Liver (tissue), 7 donors: ENCODE measurements at regions not wholly inside any gene's neighbourhood (a gene's known extent, or its start where the extent isn't known, plus 50 kb on each side); places are given as distances from the start of the nearest gene placed in this dataset.

Experiments used
- DNase-seq: peaks from one replicate; pipeline ENCODE4 v3.0.0-alpha.2; 2017; ENCODE audit warnings: low spot score
- H3K27ac ChIP-seq, 2 donors: one replicate each; pipeline ENCODE4 v1.7.0; 2013; ENCODE audit warnings: inconsistent platforms in 2 of 2, low read length in 2 of 2, control low read depth in 1 of 2, low read depth in 1 of 2, mild to moderate bottlenecking in 1 of 2
- H3K27me3 ChIP-seq, 4 donors: one replicate each; pipeline versions ENCODE4 v1.6.1 to v1.7.0; 2013; ENCODE audit warnings: low read length in 3 of 4, inconsistent platforms in 1 of 4, mild to moderate bottlenecking in 1 of 4, moderate library complexity in 1 of 4; ENCODE audit not compliant: control insufficient read depth in 4 of 4, insufficient read depth in 4 of 4
- H3K36me3 ChIP-seq, 4 donors: one replicate each; pipeline versions ENCODE4 v1.6.1 to v1.7.0; 2013; ENCODE audit warnings: low read length in 3 of 4, mild to moderate bottlenecking in 3 of 4, low read depth in 1 of 4, moderate library complexity in 1 of 4; ENCODE audit not compliant: control insufficient read depth in 4 of 4, insufficient read depth in 3 of 4
- H3K4me1 ChIP-seq, 4 donors: one replicate each; pipeline versions ENCODE4 v1.6.1 to v1.7.0; 2013; ENCODE audit warnings: low read length in 3 of 4, mild to moderate bottlenecking in 3 of 4, moderate library complexity in 1 of 4; ENCODE audit not compliant: control insufficient read depth in 4 of 4, insufficient read depth in 4 of 4
- H3K4me3 ChIP-seq, 3 donors: one replicate each; pipeline versions ENCODE4 v1.6.1 to v1.7.0; 2013; ENCODE audit warnings: low read length in 3 of 3, control low read depth in 1 of 3, low read depth in 1 of 3, mild to moderate bottlenecking in 1 of 3
- H3K9ac ChIP-seq, 2 donors: one replicate each; pipeline ENCODE4 v1.7.0; 2013; ENCODE audit warnings: low read length in 2 of 2, mild to moderate bottlenecking in 2 of 2, moderate library complexity in 2 of 2, control low read depth in 1 of 2, low read depth in 1 of 2
- H3K9me3 ChIP-seq, 4 donors: one replicate each; pipeline versions ENCODE4 v1.6.1 to v1.7.0; 2013; ENCODE audit warnings: low read length in 3 of 4; ENCODE audit not compliant: control insufficient read depth in 4 of 4
- ATF3 ChIP-seq: IDR thresholded peaks from 2 replicates; pipeline ENCODE4 v1.6.1; 2016; ENCODE audit warnings: antibody characterized with exemption
- EGR1 ChIP-seq, 2 donors: IDR thresholded peaks; 2 replicates each; pipeline ENCODE4 v1.6.1; 2016 to 2018; ENCODE audit warnings: antibody characterized with exemption in 2 of 2, low read depth in 2 of 2
- FOXA1 ChIP-seq: IDR thresholded peaks from 2 replicates; pipeline ENCODE4 v1.6.1; 2016; ENCODE audit warnings: antibody characterized with exemption
- FOXA2 ChIP-seq: IDR thresholded peaks from 2 replicates; pipeline ENCODE4 v1.6.1; 2016; ENCODE audit warnings: antibody characterized with exemption
- GABPA ChIP-seq, 2 donors: IDR thresholded peaks in 1 of 2; conservative IDR thresholded peaks in 1 of 2; 2 replicates each; pipeline ENCODE4 v1.6.1; 2016; ENCODE audit warnings: antibody characterized with exemption in 2 of 2, mild to moderate bottlenecking in 1 of 2, moderate library complexity in 1 of 2
- HNF4G ChIP-seq: IDR thresholded peaks from 2 replicates; pipeline ENCODE4 v1.6.1; 2016; ENCODE audit warnings: antibody characterized with exemption
- JUND ChIP-seq, 2 donors: IDR thresholded peaks; 2 replicates each; pipeline ENCODE4 v1.6.1; 2016; ENCODE audit warnings: antibody characterized with exemption in 2 of 2
- NR2F2 ChIP-seq: IDR thresholded peaks from 2 replicates; pipeline ENCODE4 v1.6.1; 2016; ENCODE audit warnings: antibody characterized with exemption
- RAD21 ChIP-seq, 2 donors: IDR thresholded peaks; 2 replicates each; pipeline ENCODE4 v1.6.1; 2016; ENCODE audit warnings: antibody characterized with exemption in 2 of 2, mild to moderate bottlenecking in 2 of 2
- REST ChIP-seq: IDR thresholded peaks from 2 replicates; pipeline ENCODE4 v1.6.1; 2016; ENCODE audit warnings: antibody characterized with exemption, mild to moderate bottlenecking
- RXRA ChIP-seq, 2 donors: IDR thresholded peaks; 2 replicates each; pipeline ENCODE4 v1.6.1; 2017 to 2018; ENCODE audit warnings: antibody characterized with exemption in 2 of 2, mild to moderate bottlenecking in 1 of 2
- SP1 ChIP-seq: IDR thresholded peaks from 2 replicates; pipeline ENCODE4 v1.6.1; 2018; ENCODE audit warnings: antibody characterized with exemption, mild to moderate bottlenecking
- TAF1 ChIP-seq: conservative IDR thresholded peaks from 2 replicates; pipeline ENCODE4 v1.6.1; 2016; ENCODE audit warnings: antibody characterized with exemption, mild to moderate bottlenecking
- YY1 ChIP-seq: IDR thresholded peaks from 2 replicates; pipeline ENCODE4 v1.6.1; 2016; ENCODE audit warnings: antibody characterized with exemption, mild to moderate bottlenecking
- WGBS: extraction: QIAGEN DNeasy Blood & Tissue Kit; methylation state at CpG from one replicate; pipeline ENCODE4 v1.1.7; 2013; 5-methylcytosine and 5-hydroxymethylcytosine counted together
- TF ChIP-seq, protein P1 (sequence below): IDR thresholded peaks from 2 replicates; pipeline ENCODE4 v1.6.1; 2016; ENCODE audit warnings: antibody characterized with exemption
- donor health status: healthy.
- donor health status: healthy.
- donor health status: healthy.
- donor health status: healthy.

DNA sequence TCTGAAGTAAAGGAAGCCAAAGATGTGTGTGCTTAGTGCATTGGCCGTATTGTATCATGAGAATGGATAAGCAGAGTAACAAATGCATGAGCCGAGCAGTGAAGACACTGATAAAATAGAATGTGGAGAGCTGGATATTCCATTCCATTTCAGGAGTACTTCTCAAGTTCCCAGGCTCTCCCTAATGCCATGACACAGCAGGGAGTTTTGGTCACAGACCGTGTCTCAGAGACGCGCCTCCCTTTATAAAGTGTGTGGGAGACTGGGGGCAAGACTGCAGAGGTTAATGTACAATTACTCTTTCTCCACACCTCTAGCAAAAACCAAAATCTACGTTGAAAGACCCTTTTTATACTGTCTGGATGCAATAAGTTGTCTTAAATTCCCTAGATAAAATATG, 575.6 kb downstream of the EFNB2 start:
- DNase-seq = no peak

DNA sequence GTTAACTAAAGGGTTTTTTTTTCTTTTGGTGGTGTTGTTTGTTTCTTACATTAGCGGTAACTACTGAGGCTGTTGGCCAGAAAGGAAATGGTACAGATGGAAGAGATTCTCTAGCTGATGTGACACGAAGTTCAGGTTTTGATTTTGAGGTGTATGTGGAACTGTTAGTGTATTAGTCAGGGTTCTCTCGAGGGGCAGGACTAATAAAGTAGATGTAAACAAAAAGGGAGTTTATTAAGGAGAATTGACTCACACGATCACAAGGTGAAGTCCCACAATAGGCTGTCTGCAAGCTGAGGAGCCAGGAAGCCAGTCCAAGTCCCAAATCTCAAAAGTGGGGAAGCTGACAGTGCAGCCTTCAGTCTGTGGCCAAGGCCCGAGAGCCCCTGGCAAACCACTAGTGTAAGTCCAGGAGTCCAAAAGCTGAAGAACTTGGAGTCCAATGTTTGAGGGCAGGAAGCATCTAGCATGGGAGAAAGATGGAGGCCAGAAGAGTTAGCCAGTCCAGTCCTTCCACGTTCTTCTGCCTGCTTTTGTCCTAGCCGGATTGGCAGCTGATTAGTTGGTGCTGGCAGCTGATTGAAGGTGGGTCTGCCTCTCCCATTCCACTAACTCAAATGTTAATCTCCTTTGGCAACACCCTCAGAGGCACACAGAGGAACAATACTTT, 577.6 kb downstream of the EFNB2 start:
- Histone ChIP-seq H3K9ac (no peak overlapping the region), H3K27me3 (peaks cover 0 to 4% (median 0%) of the 10 kb centered on the region in 4 donors), H3K27ac (no peak overlapping the region), H3K36me3 (no peaks in the 10 kb centered on the region), H3K4me3 (no peak overlapping the region), H3K4me1 (no peaks in the 10 kb centered on the region), H3K9me3 (no peaks in the 10 kb centered on the region)
- 66% methylated on average over 7 of the region's 7 CpGs for WGBS
- DNase-seq = no peak
- TF ChIP-seq YY1 (no peak), TAF1 (no peak), HNF4G (no peak), SP1 (no peak), ATF3 (no peak), EGR1 (IDR thresholded peaks at IDR 0.05; ENCODE audit: low read depth in 2 of 2) (no peak), FOXA1 (no peak), NR2F2 (no peak), RAD21 (IDR thresholded peaks at IDR 0.05) (no peak), REST (no peak), RXRA (IDR thresholded peaks at IDR 0.05) (no peak), GABPA (IDR thresholded peaks at IDR 0.05 in 1 of 2, conservative IDR thresholded peaks at IDR 0.05 in 1 of 2) (no peak)

More for the DNA sequence above, 575.6 kb downstream of the EFNB2 start:
- no peaks in the 10 kb centered on the region for H3K9me3 ChIP-seq
- peaks cover 0 to 8% (median 0%) of the 10 kb centered on the region in 4 donors for H3K27me3 ChIP-seq
- no peaks in the 10 kb centered on the region for H3K4me1 ChIP-seq
- WGBS = 84% methylated on average over 6 of the region's 6 CpGs
- no peak overlapping the region for H3K9ac ChIP-seq
- H3K4me3 ChIP-seq = no peak overlapping the region
- no peaks in the 10 kb centered on the region for H3K36me3 ChIP-seq
- H3K27ac ChIP-seq = no peak overlapping the region
- no peak for TF ChIP-seq JUND (IDR thresholded peaks at IDR 0.05)
- TF ChIP-seq, protein P1, sequence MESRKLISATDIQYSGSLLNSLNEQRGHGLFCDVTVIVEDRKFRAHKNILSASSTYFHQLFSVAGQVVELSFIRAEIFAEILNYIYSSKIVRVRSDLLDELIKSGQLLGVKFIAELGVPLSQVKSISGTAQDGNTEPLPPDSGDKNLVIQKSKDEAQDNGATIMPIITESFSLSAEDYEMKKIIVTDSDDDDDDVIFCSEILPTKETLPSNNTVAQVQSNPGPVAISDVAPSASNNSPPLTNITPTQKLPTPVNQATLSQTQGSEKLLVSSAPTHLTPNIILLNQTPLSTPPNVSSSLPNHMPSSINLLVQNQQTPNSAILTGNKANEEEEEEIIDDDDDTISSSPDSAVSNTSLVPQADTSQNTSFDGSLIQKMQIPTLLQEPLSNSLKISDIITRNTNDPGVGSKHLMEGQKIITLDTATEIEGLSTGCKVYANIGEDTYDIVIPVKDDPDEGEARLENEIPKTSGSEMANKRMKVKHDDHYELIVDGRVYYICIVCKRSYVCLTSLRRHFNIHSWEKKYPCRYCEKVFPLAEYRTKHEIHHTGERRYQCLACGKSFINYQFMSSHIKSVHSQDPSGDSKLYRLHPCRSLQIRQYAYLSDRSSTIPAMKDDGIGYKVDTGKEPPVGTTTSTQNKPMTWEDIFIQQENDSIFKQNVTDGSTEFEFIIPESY = no peak
- TF ChIP-seq SP1 = no peak
- no peak for TF ChIP-seq NR2F2
- no peak for TF ChIP-seq YY1
- no peak for TF ChIP-seq FOXA2
- TF ChIP-seq REST = no peak
- TF ChIP-seq RAD21 (IDR thresholded peaks at IDR 0.05) = no peak
- TF ChIP-seq ATF3 = no peak
- no peak for TF ChIP-seq TAF1
- TF ChIP-seq RXRA (IDR thresholded peaks at IDR 0.05) = no peak
